ENCODE measurements at regions not wholly inside any gene's neighbourhood (a gene's known extent, or its start where the extent isn't known, plus 50 kb on each side); places are given as distances from the start of the nearest gene placed in this dataset.
A peak's percentile ranks its signal among the peaks of the same experiment; 100 is the strongest.

DNA sequence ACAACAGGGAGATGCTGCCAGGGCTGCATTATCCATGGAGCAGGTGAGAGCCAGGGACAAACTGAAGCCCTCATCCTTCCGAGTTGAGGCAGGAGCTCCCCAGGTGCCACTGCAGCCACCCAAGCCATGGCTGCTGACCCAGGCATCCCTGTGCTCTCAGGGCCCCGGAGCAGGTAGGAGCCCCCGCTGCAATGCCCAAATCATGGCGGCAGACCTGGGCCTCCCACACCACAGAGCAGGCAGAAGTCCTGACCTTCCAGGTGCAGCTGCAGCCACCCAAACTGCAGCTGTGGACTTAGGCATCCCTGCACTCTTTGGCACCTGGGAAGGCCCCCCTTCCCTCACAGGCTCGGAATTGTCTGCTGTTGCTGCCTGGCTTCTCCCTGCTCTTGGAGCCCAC is 443.6 kb downstream of the ARAP2 start:
- in situ Hi-C loops (cut with MboI; ENCODE audit: low pct_unique_long_range_greater_than_20kb, low sequenced_read_pairs): no loop called here

DNA sequence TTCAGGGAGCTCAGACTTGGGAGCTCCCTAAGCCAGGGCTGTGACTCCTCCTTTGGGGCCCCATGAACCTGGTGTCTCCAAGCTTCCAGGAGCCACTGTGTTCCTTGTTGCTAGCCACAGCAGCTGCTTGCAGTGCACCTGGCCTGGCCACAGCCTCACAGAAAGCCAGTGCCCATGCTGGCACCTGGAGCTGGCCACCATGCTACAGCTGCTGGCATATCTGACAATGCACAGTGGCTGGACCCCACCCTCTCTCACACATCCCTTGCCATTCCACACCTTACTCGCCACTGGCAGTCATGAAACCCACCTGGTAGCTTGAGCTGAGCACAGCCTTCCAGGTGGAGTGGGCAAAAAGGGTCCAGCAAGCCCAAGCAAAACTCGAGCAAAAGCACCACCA is 441.7 kb downstream of the ARAP2 start:
- in situ Hi-C loops (cut with MboI; ENCODE audit: low pct_unique_long_range_greater_than_20kb, low sequenced_read_pairs): no loop called here
- DNase-seq: no peak

More for the DNA sequence above, 443.6 kb downstream of the ARAP2 start:
- DNase-seq: no peak

GRCh38 chr4:35818520-35818919 is 425.8 kb downstream of the ARAP2 start:
- DNase-seq: no peak
- in situ Hi-C loops (cut with MboI; ENCODE audit: low pct_unique_long_range_greater_than_20kb, low sequenced_read_pairs): no loop called here

DNA sequence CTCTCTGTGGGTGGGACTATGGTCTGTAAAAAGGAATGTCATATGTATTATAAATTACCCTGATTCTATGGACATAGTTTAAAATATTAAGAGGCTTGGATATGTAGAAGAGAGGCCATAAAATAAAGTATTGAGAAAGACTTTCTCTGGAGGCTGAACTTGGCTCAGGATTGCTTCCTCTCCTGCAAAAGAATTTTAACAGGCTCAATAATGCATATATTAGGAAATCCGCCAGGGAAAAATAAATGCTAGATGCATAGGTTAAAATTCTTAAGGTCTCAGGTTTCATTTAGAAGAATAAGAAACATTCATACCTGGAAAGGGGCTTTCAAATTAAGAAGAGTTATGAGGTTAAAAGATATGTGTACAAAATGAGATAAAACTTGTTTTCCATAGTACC is 424.3 kb downstream of the ARAP2 start:
- no peak for DNase-seq
- in situ Hi-C loops (cut with MboI; ENCODE audit: low pct_unique_long_range_greater_than_20kb, low sequenced_read_pairs): no loop called here

GRCh38 chr4:35824231-35824630 is 420.1 kb downstream of the ARAP2 start:
- DNase-seq: no peak
- in situ Hi-C loops (cut with MboI; ENCODE audit: low pct_unique_long_range_greater_than_20kb, low sequenced_read_pairs): no loop called here

- in situ Hi-C loops (cut with MboI; ENCODE audit: low pct_unique_long_range_greater_than_20kb, low sequenced_read_pairs): no loop called here
- no peak for DNase-seq
Measured at GRCh38 chr4:35835893-35836292, 408.4 kb downstream of the ARAP2 start.

GRCh38 chr4:35836596-35836995 is 407.7 kb downstream of the ARAP2 start:
- no peak for DNase-seq
- in situ Hi-C loops (cut with MboI; ENCODE audit: low pct_unique_long_range_greater_than_20kb, low sequenced_read_pairs): no loop called here

DNA sequence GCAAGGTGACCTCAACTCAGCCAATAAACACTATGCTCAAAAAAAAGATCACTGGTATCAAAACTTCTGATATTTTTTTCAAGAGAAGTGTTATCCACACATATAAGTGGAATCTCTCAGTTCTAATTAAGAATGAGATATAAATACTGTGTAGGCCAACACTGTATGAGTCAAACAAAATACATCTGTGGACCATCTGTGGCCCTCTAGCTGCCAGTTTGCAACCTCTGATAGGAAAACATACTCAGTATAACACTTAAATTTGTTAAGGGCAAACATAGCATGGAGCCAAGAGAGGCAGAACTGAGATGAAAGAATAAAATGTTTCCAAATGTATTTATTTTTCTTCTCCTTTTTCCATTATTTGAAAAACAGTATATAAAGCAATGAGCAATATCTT is 377.3 kb downstream of the ARAP2 start:
- in situ Hi-C loops (cut with MboI; ENCODE audit: low pct_unique_long_range_greater_than_20kb, low sequenced_read_pairs): no loop called here

GRCh38 chr4:35872273-35872672 is 372.0 kb downstream of the ARAP2 start:
- in situ Hi-C loops (cut with MboI; ENCODE audit: low pct_unique_long_range_greater_than_20kb, low sequenced_read_pairs): no loop called here
- DNase-seq: no peak

More for the DNA sequence above, 377.3 kb downstream of the ARAP2 start:
- DNase-seq: no peak

DNA sequence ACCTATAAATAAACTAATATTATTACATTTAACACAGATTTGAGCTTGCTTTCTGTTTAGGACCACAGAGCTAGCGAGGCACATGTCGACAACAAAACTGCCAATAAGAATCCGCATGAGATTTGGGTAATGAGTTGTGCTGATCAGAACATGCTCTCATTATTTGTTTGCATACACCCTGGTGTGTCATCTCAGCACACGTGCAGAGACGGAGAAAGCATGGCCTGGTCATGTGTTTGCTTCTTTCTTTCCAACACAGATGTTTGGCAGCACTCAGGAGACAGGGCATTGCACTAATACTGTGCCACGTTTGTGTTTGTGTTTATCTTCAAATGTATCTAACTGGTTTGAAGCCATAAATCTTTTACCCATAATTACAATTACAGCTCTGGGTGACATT is 364.8 kb downstream of the ARAP2 start:
- in situ Hi-C loops (cut with MboI; ENCODE audit: low pct_unique_long_range_greater_than_20kb, low sequenced_read_pairs): no loop called here
- no peak for DNase-seq

GRCh38 chr4:35883108-35883507 is 361.2 kb downstream of the ARAP2 start:
- in situ Hi-C loops (cut with MboI; ENCODE audit: low pct_unique_long_range_greater_than_20kb, low sequenced_read_pairs): no loop called here
- no peak for DNase-seq

GRCh38 chr4:35884714-35885480 is 359.4 kb downstream of the ARAP2 start:
- in situ Hi-C loops (cut with MboI; ENCODE audit: low pct_unique_long_range_greater_than_20kb, low sequenced_read_pairs): no loop called here
- no peak for DNase-seq

DNA sequence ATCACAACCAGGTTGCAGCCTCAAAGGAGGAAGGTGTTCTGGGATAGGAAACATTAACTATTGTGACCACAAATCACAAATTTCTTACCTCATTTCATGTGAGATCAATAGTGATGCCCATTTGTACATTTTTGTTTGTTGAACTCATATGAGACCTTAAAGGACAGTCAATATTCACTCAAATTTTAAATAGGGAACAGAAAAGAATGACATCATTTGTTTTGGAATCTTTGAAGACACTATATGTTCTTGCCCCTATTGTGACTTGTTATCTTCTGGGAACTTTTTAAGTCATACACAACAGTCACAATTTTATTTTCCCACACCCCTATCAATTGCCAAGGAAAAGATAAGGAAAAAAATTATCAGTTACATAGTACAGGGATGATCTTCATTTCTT is 346.5 kb downstream of the ARAP2 start:
- no peak for DNase-seq
- in situ Hi-C loops (cut with MboI; ENCODE audit: low pct_unique_long_range_greater_than_20kb, low sequenced_read_pairs): no loop called here

- DNase-seq: no peak
- in situ Hi-C loops (cut with MboI; ENCODE audit: low pct_unique_long_range_greater_than_20kb, low sequenced_read_pairs): no loop called here
Measured at GRCh38 chr4:35900286-35901243, 343.7 kb downstream of the ARAP2 start.

DNA sequence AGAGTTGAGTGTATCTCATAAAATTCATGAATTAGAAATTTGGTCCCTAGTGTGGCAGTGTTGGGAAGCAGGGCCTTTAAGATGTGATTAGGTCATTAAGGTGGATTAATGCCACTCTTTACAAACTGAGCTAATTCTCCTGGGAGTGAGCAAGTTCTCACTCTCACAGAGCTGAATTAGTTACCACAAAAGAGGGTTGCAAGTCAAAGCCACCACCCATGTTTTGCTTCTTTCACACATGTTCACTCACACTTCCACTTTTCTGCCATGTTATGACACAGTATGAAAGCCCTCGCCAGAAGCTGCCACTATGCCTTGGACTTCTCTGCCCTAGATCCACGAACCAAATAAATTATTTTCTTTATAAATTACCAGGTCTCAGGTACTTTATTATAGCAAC is 332.1 kb downstream of the ARAP2 start:
- in situ Hi-C loops (cut with MboI; ENCODE audit: low pct_unique_long_range_greater_than_20kb, low sequenced_read_pairs): no loop called here
- no peak for DNase-seq

GRCh38 chr4:35918491-35918977 is 325.8 kb downstream of the ARAP2 start:
- DNase-seq: no peak
- in situ Hi-C loops (cut with MboI; ENCODE audit: low pct_unique_long_range_greater_than_20kb, low sequenced_read_pairs): no loop called here

DNA sequence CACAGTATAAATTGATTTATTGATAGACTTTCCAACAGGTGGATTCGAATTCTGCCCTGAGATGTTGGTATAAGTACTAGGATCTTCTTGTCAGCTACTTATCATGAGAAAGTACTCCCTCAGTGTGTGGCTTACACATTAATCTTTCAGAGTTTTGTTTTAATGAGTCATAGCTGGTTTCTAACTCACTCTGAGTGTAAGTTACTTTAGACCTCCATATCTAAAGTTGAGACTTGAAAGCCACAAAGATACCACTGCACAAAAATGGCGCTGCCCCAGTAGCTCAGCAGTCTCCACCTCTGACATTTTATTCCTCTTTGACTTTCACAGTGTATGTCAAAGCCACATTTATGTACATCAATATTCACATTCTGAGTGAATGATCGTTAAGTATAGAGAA is 318.5 kb downstream of the ARAP2 start:
- no peak for DNase-seq
- in situ Hi-C loops (cut with MboI; ENCODE audit: low pct_unique_long_range_greater_than_20kb, low sequenced_read_pairs): no loop called here

- in situ Hi-C loops (cut with MboI; ENCODE audit: low pct_unique_long_range_greater_than_20kb, low sequenced_read_pairs): no loop called here
- DNase-seq: no peak
Measured at GRCh38 chr4:35926788-35927187, 317.5 kb downstream of the ARAP2 start.

GRCh38 chr4:35933901-35934300 is 310.4 kb downstream of the ARAP2 start:
- in situ Hi-C loops (cut with MboI; ENCODE audit: low pct_unique_long_range_greater_than_20kb, low sequenced_read_pairs): no loop called here
- no peak for DNase-seq

GRCh38 chr4:35934320-35934981 is 309.9 kb downstream of the ARAP2 start:
- in situ Hi-C loops (cut with MboI; ENCODE audit: low pct_unique_long_range_greater_than_20kb, low sequenced_read_pairs): no loop called here
- peak; percentile 68 for DNase-seq
